HG02623 (cell line): ENCODE measurements at regions not wholly inside any gene's neighbourhood (a gene's known extent, or its start where the extent isn't known, plus 50 kb on each side); places are given as distances from the start of the nearest gene placed in this dataset.
"Not testable (repeated sequence)": the region's sequence is repeated elsewhere in the genome, so short reads cannot be mapped to it uniquely, and the experiment has no call there.

Experiments
- ATAC-seq: cut with Tn5 transposase; IDR thresholded peaks from one replicate; pipeline ENCODE4 v1.9.1; 2021; ENCODE audit warnings: moderate library complexity; ENCODE audit not compliant: unreplicated experiment

DNA sequence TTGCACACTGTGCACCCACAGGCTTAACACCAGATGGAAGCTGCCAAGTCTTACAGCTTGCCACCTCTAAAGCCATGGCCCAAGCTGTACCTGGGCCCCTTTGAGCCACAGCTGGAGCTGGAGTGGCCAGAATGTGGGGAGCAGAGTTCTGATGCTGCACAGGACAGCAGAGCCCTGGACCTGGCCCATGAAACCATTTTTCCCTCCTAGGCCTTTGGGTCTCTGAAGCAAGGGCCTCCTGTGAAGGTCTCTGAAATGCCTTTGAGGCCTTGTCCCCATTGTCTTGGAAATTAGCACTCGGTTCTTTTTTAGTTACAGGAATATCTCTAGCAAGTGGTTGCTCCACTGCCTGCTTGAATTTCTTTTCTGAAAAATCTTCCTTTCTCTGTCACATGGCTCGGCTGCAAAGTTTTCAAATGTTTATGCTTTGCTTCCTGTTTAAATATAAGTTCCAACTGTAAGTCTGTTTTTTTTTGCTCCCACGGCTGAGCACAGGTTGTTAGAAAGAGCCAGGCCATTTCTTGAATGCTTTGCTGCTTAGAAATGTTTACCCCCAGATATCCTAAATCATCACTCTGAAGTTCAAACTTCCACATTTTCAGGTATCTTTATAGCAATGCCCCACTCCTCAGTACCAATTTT, 156.8 kb upstream of the GORAB start:
- ATAC-seq: no peak

DNA sequence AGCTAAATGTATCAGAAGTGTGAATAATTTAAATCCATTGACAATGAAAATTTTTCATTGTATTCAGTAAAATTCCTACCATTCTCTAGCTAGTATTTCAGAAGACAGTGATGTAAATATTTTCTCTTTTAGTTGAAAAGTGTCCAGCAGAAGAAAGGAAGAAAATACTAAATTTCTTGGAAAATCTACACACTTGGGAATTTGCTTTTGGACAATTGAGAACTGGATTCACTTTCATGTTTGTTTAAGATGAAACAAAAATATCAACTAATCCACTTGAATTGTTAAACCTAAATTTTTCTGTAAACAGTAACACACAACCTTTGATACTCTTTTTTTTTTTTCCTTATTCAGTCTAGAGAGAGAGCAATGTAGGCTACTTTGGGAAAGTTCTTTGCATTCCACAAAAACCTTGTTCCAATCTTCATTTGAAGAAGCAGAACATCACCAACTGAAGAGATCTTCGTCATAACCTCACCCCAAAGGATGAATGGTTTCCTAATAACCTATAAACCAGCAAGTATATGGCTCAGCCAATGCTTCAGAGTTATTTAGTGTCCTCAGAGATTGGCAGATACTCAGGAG, 155.1 kb upstream of the GORAB start:
- no peak for ATAC-seq

- ATAC-seq: no peak
These were observed 154.5 kb upstream of the GORAB start for GRCh38 chr1:170377440-170377839.

GRCh38 chr1:170377896-170378634, 153.9 kb upstream of the GORAB start:
- no peak for ATAC-seq

GRCh38 chr1:170385750-170386149, 146.2 kb upstream of the GORAB start:
- ATAC-seq: no peak

DNA sequence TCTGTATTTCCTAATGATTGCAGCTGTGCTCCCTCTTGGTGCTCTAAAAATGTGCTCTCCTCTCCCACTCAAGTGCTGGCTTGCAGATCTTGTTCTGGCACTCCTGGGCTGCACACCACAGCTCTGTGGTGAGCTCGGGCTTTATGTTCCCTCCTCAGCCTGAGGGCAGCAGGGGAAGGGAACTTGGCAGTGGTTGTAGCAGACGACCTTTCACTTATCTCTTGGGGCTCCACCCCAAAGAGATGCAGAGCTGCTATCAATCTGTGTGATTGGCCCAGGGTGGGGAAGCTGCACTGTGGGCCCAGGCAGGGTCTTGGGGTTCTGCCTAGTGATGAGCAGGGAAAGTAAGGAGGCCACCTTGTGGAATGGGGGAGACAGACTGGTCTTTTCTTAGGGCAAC, 143.5 kb upstream of the GORAB start:
- ATAC-seq: no peak

- no peak for ATAC-seq
These were observed 136.8 kb upstream of the GORAB start for GRCh38 chr1:170395149-170395548.

DNA sequence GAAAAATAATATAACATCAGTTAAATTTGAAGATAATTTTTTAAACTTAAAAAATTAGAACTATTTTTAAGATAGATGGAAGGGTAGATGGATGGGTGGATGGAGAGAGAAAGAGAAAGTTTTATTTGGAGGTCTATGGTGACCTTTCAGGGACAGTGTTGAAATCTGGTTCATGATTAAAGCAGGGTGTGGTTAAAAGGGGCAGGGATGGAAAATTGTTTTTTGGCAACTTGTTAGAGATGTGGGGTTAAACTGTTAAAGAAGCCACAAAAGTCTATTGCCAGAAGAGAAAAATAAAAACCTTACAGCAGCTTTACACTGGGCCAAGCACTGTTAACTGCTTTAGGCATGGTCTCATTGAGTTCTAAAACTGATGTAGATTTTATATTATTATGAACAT, 134.9 kb upstream of the GORAB start:
- ATAC-seq: no peak

- no peak for ATAC-seq
These were observed 129.3 kb upstream of the GORAB start for GRCh38 chr1:170402476-170403311.

- ATAC-seq: no peak
These were observed 124.8 kb upstream of the GORAB start for GRCh38 chr1:170407138-170407537.

GRCh38 chr1:170407581-170407980, 124.4 kb upstream of the GORAB start:
- no peak for ATAC-seq

GRCh38 chr1:170410401-170411166, 121.4 kb upstream of the GORAB start:
- no peak for ATAC-seq

DNA sequence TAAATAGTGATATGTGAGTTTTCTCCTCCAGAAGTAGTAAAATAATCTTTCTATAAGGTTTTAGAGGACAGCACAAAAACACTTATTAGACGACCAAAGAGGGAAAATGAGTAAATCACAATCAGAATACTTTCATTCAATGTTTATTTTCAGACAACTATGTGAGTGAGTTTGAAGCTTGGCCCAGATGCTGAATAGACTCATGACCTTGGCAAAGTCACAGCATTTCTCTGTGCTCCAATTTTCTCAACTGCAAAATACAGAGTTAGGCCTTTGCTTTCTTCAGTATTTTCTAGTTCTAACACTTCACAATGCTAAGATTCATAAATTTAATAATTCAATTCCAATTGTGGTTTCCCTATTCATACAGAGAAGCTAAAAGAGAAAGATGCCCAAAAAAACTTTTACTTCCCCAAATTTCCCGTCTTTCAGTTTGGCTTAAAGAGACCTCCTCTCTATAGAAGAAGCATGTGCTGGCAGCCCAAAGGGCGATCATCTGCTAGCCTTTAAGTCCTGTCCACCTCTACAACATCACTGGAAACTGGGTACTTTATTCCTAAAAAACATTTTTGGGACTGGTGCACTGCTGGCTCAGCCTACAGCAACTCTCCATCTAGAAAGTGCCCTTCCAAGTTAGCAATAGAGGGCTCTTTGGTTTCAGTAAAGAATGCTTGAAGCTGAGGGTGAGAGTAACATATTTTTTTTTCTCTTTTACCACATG, 116.8 kb upstream of the GORAB start:
- ATAC-seq: no peak

- ATAC-seq: no peak
These were observed 116.1 kb upstream of the GORAB start for GRCh38 chr1:170415710-170416372.

DNA sequence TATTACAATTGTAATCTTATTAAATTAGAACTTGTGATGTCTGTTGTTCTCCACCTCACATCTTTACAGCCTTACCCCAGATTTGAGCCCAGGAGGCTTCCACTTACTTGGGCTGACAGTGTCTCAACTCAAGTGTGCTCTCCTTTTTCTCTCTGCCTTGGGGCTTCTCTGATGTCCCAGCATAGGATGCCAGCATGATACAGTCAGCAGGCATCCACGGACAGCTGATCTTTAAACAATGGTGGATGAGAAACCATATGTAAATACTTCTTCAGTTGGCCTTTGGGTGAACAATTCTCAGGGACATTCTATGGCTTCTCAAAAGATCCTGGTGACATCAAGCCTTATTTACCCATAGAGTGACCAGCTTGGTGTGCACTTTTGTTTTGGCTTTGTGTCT, 107.6 kb upstream of the GORAB start:
- no peak for ATAC-seq

DNA sequence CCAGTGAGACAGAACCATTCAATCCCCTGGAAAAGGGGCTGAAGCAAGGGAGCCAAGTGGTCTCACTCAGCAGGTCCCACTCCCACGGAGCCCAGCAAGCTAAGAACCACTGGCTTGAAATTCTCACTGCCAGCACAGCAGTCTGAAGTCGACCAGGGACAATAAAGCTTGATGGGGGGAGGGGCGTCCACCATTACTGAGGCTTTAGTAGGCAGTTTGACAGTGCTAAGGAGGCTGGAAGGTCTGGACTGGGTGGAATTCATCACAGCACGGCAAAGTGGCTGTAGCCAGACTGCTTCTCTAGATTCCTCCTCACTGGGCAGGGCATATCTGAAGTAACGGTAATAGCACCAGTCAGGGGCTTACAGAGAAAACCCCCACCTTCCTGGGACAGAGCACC, 105.4 kb upstream of the GORAB start:
- ATAC-seq: no peak

- not testable (repeated sequence) for ATAC-seq
These were observed 105.0 kb upstream of the GORAB start for GRCh38 chr1:170427002-170427401.

- ATAC-seq: no peak
These were observed 95.0 kb upstream of the GORAB start for GRCh38 chr1:170436928-170437327.

DNA sequence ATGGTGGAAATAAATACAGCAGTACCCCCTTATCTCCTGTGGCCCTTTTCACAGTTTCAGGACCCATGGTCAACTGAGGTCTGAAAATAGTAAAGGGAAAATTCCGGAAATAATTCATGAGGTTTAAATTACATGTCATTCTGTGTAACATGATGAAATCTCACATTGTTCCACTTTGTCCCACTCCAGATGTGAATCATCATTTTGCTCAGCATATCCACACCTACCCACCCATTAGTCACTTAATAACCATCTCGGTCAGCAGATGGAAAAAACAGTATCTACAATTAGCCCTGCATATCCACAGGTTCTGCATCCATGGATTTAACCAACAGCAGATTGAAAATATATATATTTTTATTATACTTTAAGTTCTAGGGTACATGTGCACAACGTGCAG, 86.9 kb upstream of the GORAB start:
- no peak for ATAC-seq
